GM23338 (cell line): ENCODE measurements at regions not wholly inside any gene's neighbourhood (a gene's known extent, or its start where the extent isn't known, plus 50 kb on each side); places are given as distances from the start of the nearest gene placed in this dataset.

ENCODE experiments used
- ATAC-seq: fragments of 200-7000 bp; cut with Tn5 transposase; 3 replicates; pipeline ENCODE4 v1.9.1; 2020
- DNase-seq: peaks from one replicate; pipeline ENCODE4 v3.0.0-alpha.2; 2015; ENCODE audit warnings: low spot score
- H2AFZ ChIP-seq: fragments of 200-600 bp; sonication (generic); 2 replicates; pipeline ENCODE4 v1.8.0; 2016; ENCODE audit warnings: antibody characterized with exemption, mild to moderate bottlenecking, moderate library complexity
- H3F3A ChIP-seq: fragments of 200-600 bp; sonication (generic); replicated peaks from 2 replicates; pipeline ENCODE4 v1.8.0; 2017; ENCODE audit warnings: antibody characterized with exemption, mixed run types, low read depth
- H3K27ac ChIP-seq: fragments of 200-600 bp; sonication (generic); 2 replicates; pipeline ENCODE4 v1.6.1; 2016; ENCODE audit warnings: low read depth
- H3K27me3 ChIP-seq: fragments of 200-600 bp; sonication (generic); 2 replicates; pipeline ENCODE4 v1.8.0; 2016; ENCODE audit warnings: mild to moderate bottlenecking, mixed run types, moderate library complexity; ENCODE audit not compliant: insufficient read depth
- H3K36me3 ChIP-seq: fragments of 200-600 bp; sonication (generic); 2 replicates; pipeline ENCODE4 v1.8.0; 2016; ENCODE audit warnings: mild to moderate bottlenecking; ENCODE audit not compliant: insufficient read depth
- H3K4me1 ChIP-seq: fragments of 200-600 bp; sonication (generic); 2 replicates; pipeline ENCODE4 v1.8.0; 2016; ENCODE audit warnings: mild to moderate bottlenecking, moderate library complexity; ENCODE audit not compliant: insufficient read depth
- H3K4me2 ChIP-seq: fragments of 200-600 bp; sonication (generic); 2 replicates; pipeline ENCODE4 v1.7.1; 2017; ENCODE audit warnings: mixed run types
- H3K4me3 ChIP-seq: fragments of 200-600 bp; sonication (generic); 2 replicates; pipeline ENCODE4 v1.6.1; 2016; ENCODE audit warnings: mixed run types
- H3K79me2 ChIP-seq: fragments of 200-600 bp; sonication (generic); replicated peaks from 2 replicates; pipeline ENCODE4 v1.8.0; 2017; ENCODE audit warnings: mild to moderate bottlenecking; ENCODE audit not compliant: insufficient read depth
- H3K9me2 ChIP-seq: fragments of 200-600 bp; sonication (generic); 2 replicates; pipeline ENCODE4 v1.8.0; 2017; ENCODE audit not compliant: insufficient read depth
- H4K20me1 ChIP-seq: fragments of 200-600 bp; sonication (generic); replicated peaks from 2 replicates; pipeline ENCODE4 v1.8.0; 2017; ENCODE audit warnings: mild to moderate bottlenecking; ENCODE audit not compliant: insufficient read depth
- H3K27ac Mint-ChIP-seq: 2 replicates; pipeline ENCODE4 v1.8.0; 2020; ENCODE audit warnings: inconsistent platforms, mild to moderate bottlenecking, moderate library complexity, mixed read lengths
- H3K27me3 Mint-ChIP-seq: 3 replicates; pipeline ENCODE4 v1.8.0; 2022; ENCODE audit warnings: low read depth, mild to moderate bottlenecking, moderate library complexity, mixed read lengths, inconsistent platforms; ENCODE audit not compliant: insufficient read depth, poor library complexity
- H3K36me3 Mint-ChIP-seq: 3 replicates; pipeline ENCODE4 v1.8.0; 2021; ENCODE audit warnings: low read depth, mild to moderate bottlenecking, inconsistent platforms, moderate library complexity, mixed read lengths
- H3K4me1 Mint-ChIP-seq: 3 replicates; pipeline ENCODE4 v1.8.0; 2020; ENCODE audit warnings: mild to moderate bottlenecking, inconsistent platforms, mixed read lengths
- H3K4me3 Mint-ChIP-seq: 3 replicates; pipeline ENCODE4 v1.8.0; 2021; ENCODE audit warnings: moderate library complexity, mild to moderate bottlenecking, inconsistent platforms, mixed read lengths
- H3K9me3 Mint-ChIP-seq: 3 replicates; pipeline ENCODE4 v1.8.0; 2020; ENCODE audit warnings: moderate library complexity, mild to moderate bottlenecking, inconsistent platforms, mixed read lengths
- CREB1 ChIP-seq: fragments of 250-450 bp; sonication (Bioruptor Pico); IDR thresholded peaks from 2 replicates; pipeline ENCODE4 v1.5.0; 2020; ENCODE audit warnings: low read depth, mild to moderate bottlenecking, moderate library complexity
- EZH2 ChIP-seq: fragments of 200-600 bp; sonication (generic); IDR thresholded peaks from one replicate; pipeline ENCODE4 v1.8.0; 2017; ENCODE audit warnings: antibody characterized with exemption, mild to moderate bottlenecking, low read depth; ENCODE audit not compliant: unreplicated experiment
- EZH2phosphoT487 ChIP-seq: fragments of 200-600 bp; sonication (generic); IDR thresholded peaks from one replicate; pipeline ENCODE4 v1.8.1; 2018; ENCODE audit warnings: antibody characterized with exemption; ENCODE audit not compliant: unreplicated experiment
- JUNB ChIP-seq: IDR thresholded peaks from one replicate; pipeline ENCODE4 v1.6.1; 2016; ENCODE audit warnings: antibody characterized with exemption; ENCODE audit not compliant: unreplicated experiment
- NANOG ChIP-seq: IDR thresholded peaks from 2 replicates; pipeline ENCODE4 v1.6.1; 2016; ENCODE audit warnings: antibody characterized with exemption, borderline replicate concordance
- POLR2AphosphoS5 ChIP-seq: IDR thresholded peaks from 2 replicates; pipeline ENCODE4 v1.6.1; 2016; ENCODE audit warnings: antibody characterized with exemption, low read depth
- STAT1 ChIP-seq: IDR thresholded peaks from one replicate; pipeline ENCODE4 v1.6.1; 2016; ENCODE audit warnings: antibody characterized with exemption; ENCODE audit not compliant: unreplicated experiment
- ZNF114 ChIP-seq: fragments of 250-450 bp; sonication (Bioruptor Pico); IDR thresholded peaks from 2 replicates; pipeline ENCODE4 v1.5.0; 2020; ENCODE audit warnings: mild to moderate bottlenecking, moderate library complexity
- ZNF331 ChIP-seq: fragments of 250-450 bp; sonication (Bioruptor Pico); IDR thresholded peaks from 2 replicates; pipeline ENCODE4 v1.5.0; 2020; ENCODE audit warnings: low read depth, mild to moderate bottlenecking, moderate library complexity
- TF ChIP-seq, protein P1 (sequence below): IDR thresholded peaks from one replicate; pipeline ENCODE4 v1.6.1; 2018; ENCODE audit warnings: antibody characterized with exemption; ENCODE audit not compliant: unreplicated experiment
- TF ChIP-seq, protein P2 (sequence below): IDR thresholded peaks from 2 replicates; pipeline ENCODE4 v1.6.1; 2016; ENCODE audit warnings: antibody characterized with exemption
- TF ChIP-seq, protein P3 (sequence below): fragments of 250-450 bp; sonication (Bioruptor Pico); IDR thresholded peaks from 2 replicates; pipeline ENCODE4 v1.5.0; 2020; ENCODE audit warnings: mild to moderate bottlenecking, moderate library complexity
- TF ChIP-seq, protein P4 (sequence below), 2 experiments: fragments of 200-600 bp in 1 of 2; sonication (generic) in 1 of 2; conservative IDR thresholded peaks; 2 replicates each; pipeline versions ENCODE4 v1.5.1 to v1.6.1; 2016 to 2017; ENCODE audit warnings: antibody characterized with exemption in 2 of 2, low read depth in 2 of 2, mild to moderate bottlenecking in 2 of 2, moderate library complexity in 1 of 2

DNA sequence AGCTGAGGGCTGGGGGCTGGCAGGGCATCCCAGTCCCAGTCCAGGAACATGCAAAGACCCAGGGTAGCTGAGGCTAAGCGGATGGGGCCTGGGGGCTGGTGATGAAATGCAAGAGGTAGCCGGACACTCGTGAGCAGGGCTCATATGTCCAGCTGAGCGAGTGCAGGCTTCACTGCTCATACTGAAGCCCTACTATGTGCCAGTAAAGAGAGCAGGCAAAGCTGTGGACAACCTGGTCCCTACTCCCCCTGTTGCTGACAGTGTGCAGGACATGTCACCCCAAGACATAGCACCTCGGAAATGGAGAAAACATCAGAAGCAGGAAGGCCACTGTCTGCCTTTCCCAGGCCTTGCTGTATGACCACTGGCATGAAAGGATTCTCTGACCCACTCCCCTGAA is 122.4 kb upstream of the STX18 start:
- TF ChIP-seq, protein P1, sequence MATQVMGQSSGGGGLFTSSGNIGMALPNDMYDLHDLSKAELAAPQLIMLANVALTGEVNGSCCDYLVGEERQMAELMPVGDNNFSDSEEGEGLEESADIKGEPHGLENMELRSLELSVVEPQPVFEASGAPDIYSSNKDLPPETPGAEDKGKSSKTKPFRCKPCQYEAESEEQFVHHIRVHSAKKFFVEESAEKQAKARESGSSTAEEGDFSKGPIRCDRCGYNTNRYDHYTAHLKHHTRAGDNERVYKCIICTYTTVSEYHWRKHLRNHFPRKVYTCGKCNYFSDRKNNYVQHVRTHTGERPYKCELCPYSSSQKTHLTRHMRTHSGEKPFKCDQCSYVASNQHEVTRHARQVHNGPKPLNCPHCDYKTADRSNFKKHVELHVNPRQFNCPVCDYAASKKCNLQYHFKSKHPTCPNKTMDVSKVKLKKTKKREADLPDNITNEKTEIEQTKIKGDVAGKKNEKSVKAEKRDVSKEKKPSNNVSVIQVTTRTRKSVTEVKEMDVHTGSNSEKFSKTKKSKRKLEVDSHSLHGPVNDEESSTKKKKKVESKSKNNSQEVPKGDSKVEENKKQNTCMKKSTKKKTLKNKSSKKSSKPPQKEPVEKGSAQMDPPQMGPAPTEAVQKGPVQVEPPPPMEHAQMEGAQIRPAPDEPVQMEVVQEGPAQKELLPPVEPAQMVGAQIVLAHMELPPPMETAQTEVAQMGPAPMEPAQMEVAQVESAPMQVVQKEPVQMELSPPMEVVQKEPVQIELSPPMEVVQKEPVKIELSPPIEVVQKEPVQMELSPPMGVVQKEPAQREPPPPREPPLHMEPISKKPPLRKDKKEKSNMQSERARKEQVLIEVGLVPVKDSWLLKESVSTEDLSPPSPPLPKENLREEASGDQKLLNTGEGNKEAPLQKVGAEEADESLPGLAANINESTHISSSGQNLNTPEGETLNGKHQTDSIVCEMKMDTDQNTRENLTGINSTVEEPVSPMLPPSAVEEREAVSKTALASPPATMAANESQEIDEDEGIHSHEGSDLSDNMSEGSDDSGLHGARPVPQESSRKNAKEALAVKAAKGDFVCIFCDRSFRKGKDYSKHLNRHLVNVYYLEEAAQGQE: no peak
- TF ChIP-seq CREB1 (CRISPR knock-in tag) (no peak), NANOG (no peak), STAT1 (no peak), EZH2phosphoT487 (no peak), POLR2AphosphoS5 (no peak), ZNF114 (CRISPR knock-in tag) (no peak), EZH2 (no peak), ZNF331 (CRISPR knock-in tag) (no peak), JUNB (no peak)
- TF ChIP-seq, protein P2, sequence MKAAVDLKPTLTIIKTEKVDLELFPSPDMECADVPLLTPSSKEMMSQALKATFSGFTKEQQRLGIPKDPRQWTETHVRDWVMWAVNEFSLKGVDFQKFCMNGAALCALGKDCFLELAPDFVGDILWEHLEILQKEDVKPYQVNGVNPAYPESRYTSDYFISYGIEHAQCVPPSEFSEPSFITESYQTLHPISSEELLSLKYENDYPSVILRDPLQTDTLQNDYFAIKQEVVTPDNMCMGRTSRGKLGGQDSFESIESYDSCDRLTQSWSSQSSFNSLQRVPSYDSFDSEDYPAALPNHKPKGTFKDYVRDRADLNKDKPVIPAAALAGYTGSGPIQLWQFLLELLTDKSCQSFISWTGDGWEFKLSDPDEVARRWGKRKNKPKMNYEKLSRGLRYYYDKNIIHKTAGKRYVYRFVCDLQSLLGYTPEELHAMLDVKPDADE: no peak
- TF ChIP-seq, protein P3, sequence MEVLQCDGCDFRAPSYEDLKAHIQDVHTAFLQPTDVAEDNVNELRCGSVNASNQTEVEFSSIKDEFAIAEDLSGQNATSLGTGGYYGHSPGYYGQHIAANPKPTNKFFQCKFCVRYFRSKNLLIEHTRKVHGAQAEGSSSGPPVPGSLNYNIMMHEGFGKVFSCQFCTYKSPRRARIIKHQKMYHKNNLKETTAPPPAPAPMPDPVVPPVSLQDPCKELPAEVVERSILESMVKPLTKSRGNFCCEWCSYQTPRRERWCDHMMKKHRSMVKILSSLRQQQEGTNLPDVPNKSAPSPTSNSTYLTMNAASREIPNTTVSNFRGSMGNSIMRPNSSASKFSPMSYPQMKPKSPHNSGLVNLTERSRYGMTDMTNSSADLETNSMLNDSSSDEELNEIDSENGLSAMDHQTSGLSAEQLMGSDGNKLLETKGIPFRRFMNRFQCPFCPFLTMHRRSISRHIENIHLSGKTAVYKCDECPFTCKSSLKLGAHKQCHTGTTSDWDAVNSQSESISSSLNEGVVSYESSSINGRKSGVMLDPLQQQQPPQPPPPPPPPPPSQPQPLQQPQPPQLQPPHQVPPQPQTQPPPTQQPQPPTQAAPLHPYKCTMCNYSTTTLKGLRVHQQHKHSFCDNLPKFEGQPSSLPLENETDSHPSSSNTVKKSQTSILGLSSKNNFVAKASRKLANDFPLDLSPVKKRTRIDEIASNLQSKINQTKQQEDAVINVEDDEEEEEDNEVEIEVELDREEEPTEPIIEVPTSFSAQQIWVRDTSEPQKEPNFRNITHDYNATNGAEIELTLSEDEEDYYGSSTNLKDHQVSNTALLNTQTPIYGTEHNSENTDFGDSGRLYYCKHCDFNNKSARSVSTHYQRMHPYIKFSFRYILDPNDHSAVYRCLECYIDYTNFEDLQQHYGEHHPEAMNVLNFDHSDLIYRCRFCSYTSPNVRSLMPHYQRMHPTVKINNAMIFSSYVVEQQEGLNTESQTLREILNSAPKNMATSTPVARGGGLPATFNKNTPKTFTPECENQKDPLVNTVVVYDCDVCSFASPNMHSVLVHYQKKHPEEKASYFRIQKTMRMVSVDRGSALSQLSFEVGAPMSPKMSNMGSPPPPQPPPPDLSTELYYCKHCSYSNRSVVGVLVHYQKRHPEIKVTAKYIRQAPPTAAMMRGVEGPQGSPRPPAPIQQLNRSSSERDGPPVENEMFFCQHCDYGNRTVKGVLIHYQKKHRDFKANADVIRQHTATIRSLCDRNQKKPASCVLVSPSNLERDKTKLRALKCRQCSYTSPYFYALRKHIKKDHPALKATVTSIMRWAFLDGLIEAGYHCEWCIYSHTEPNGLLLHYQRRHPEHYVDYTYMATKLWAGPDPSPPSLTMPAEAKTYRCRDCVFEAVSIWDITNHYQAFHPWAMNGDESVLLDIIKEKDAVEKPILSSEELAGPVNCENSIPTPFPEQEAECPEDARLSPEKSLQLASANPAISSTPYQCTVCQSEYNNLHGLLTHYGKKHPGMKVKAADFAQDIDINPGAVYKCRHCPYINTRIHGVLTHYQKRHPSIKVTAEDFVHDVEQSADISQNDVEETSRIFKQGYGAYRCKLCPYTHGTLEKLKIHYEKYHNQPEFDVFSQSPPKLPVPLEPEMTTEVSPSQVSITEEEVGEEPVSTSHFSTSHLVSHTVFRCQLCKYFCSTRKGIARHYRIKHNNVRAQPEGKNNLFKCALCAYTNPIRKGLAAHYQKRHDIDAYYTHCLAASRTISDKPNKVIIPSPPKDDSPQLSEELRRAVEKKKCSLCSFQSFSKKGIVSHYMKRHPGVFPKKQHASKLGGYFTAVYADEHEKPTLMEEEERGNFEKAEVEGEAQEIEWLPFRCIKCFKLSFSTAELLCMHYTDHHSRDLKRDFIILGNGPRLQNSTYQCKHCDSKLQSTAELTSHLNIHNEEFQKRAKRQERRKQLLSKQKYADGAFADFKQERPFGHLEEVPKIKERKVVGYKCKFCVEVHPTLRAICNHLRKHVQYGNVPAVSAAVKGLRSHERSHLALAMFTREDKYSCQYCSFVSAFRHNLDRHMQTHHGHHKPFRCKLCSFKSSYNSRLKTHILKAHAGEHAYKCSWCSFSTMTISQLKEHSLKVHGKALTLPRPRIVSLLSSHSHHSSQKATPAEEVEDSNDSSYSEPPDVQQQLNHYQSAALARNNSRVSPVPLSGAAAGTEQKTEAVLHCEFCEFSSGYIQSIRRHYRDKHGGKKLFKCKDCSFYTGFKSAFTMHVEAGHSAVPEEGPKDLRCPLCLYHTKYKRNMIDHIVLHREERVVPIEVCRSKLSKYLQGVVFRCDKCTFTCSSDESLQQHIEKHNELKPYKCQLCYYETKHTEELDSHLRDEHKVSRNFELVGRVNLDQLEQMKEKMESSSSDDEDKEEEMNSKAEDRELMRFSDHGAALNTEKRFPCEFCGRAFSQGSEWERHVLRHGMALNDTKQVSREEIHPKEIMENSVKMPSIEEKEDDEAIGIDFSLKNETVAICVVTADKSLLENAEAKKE (CRISPR knock-in tag): no peak
- TF ChIP-seq, protein P4, sequence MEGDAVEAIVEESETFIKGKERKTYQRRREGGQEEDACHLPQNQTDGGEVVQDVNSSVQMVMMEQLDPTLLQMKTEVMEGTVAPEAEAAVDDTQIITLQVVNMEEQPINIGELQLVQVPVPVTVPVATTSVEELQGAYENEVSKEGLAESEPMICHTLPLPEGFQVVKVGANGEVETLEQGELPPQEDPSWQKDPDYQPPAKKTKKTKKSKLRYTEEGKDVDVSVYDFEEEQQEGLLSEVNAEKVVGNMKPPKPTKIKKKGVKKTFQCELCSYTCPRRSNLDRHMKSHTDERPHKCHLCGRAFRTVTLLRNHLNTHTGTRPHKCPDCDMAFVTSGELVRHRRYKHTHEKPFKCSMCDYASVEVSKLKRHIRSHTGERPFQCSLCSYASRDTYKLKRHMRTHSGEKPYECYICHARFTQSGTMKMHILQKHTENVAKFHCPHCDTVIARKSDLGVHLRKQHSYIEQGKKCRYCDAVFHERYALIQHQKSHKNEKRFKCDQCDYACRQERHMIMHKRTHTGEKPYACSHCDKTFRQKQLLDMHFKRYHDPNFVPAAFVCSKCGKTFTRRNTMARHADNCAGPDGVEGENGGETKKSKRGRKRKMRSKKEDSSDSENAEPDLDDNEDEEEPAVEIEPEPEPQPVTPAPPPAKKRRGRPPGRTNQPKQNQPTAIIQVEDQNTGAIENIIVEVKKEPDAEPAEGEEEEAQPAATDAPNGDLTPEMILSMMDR (conservative IDR thresholded peaks at IDR 0.05; ENCODE audit: low read depth in 2 of 2): no peak
- Histone ChIP-seq H3K9me2 (no peaks in the 10 kb centered on the region), H3K36me3 (no peaks in the 10 kb centered on the region), H3K4me3 (no peak overlapping the region), H3K27ac (no peak overlapping the region), H3F3A (peaks cover 10% of the 10 kb centered on the region), H4K20me1 (no peaks in the 10 kb centered on the region), H3K27me3 (no peaks in the 10 kb centered on the region), H2AFZ (no peak overlapping the region), H3K4me1 (peaks cover 26% of the 10 kb centered on the region), H3K4me2 (no peak overlapping the region), H3K79me2 (no peaks in the 10 kb centered on the region)
- Mint-ChIP-seq H3K36me3 (peaks cover 3% of the 10 kb centered on the region; the same call in 1 of the 3 replicates), H3K27ac (no peak overlapping the region), H3K27me3 (peaks cover 15% of the 10 kb centered on the region), H3K4me3 (no peak overlapping the region), H3K9me3 (no peaks in the 10 kb centered on the region), H3K4me1 (peaks cover 55% of the 10 kb centered on the region)
- DNase-seq (no peak), ATAC-seq (no peak)
